ENCODE measurements at regions not wholly inside any gene's neighbourhood (a gene's known extent, or its start where the extent isn't known, plus 50 kb on each side); places are given as distances from the start of the nearest gene placed in this dataset.

- TF ChIP-seq CTCF (conservative IDR thresholded peaks at IDR 0.05; ENCODE audit: low read depth, low read length) (no peak), EZH2phosphoT487 (IDR thresholded peaks at IDR 0.05; ENCODE audit: borderline replicate concordance, low read length) (no peak), EZH2 (IDR thresholded peaks at IDR 0.05; ENCODE audit: low read length, unreplicated experiment) (no peak)
Measured at GRCh38 chr20:60953321-60953720, 298.7 kb upstream of the CDH4 start.
